Activated naive CD8-positive, alpha-beta T cell treated with anti-CD3 and anti-CD28 coated beads, Interleukin-2, amount 10 ng/mL, durations not matched to agents 7 days and 5 days (primary cell): ENCODE measurements at regions not wholly inside any gene's neighbourhood (a gene's known extent, or its start where the extent isn't known, plus 50 kb on each side); places are given as distances from the start of the nearest gene placed in this dataset.

Source experiments
- ATAC-seq: fragments of 150-1000 bp; cut with Tn5 transposase; one replicate; pipeline ENCODE4 v1.10.0; 2021; ENCODE audit warnings: low read depth, moderate library complexity
- POLR2A ChIA-PET: fragments of 350-600 bp; sonication (Branson Sonifier 250); formaldehyde crosslinking; loops from one replicate; lab custom pipeline; 2021; ENCODE audit warnings: antibody characterized with exemption; lab: Charles Lee
- DNase-seq: peaks from one replicate; pipeline ENCODE4 v3.0.0; 2021
- H3K27ac Mint-ChIP-seq: one replicate; pipeline ENCODE4 v1.8.0; 2022; ENCODE audit warnings: mild to moderate bottlenecking, mixed read lengths
- H3K27me3 Mint-ChIP-seq: one replicate; pipeline ENCODE4 v1.8.0; 2022; ENCODE audit warnings: mild to moderate bottlenecking, moderate library complexity, mixed read lengths
- H3K36me3 Mint-ChIP-seq: one replicate; pipeline ENCODE4 v1.8.0; 2021; ENCODE audit warnings: mild to moderate bottlenecking, mixed read lengths
- H3K4me1 Mint-ChIP-seq: one replicate; pipeline ENCODE4 v1.8.0; 2021; ENCODE audit warnings: mixed read lengths
- H3K4me3 Mint-ChIP-seq: one replicate; pipeline ENCODE4 v1.8.0; 2022; ENCODE audit warnings: mild to moderate bottlenecking, moderate library complexity, mixed read lengths
- H3K9me3 Mint-ChIP-seq: one replicate; pipeline ENCODE4 v1.8.0; 2021; ENCODE audit warnings: mixed read lengths

DNA sequence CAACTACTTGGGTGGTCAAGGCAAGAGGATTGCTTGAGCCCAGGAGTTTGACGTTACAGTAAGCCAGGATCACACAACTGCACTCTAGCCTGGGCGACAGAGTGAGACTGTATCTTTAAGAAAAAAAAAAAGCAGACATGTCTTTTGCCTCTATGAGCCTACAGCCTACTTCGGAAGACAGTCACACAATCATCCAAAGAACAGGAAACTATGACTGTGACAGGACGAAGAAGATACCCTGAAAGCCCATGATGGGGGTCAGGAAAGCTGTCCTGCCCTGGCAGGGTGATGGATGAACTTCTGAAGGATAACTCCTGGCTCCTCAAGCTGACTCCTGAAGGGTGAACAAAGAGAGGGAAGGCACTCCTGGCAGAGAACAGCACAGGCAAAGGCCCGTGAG lies 251.7 kb upstream of the SIX2 start:
- DNase-seq (no peak), ATAC-seq (no peak)
- POLR2A ChIA-PET: no interaction called here
- Mint-ChIP-seq H3K27me3 (peaks cover 11% of the 10 kb centered on the region), H3K27ac (no peak overlapping the region), H3K4me1 (peaks cover 2% of the 10 kb centered on the region), H3K9me3 (no peaks in the 10 kb centered on the region), H3K36me3 (no peaks in the 10 kb centered on the region), H3K4me3 (no peak overlapping the region)

DNA sequence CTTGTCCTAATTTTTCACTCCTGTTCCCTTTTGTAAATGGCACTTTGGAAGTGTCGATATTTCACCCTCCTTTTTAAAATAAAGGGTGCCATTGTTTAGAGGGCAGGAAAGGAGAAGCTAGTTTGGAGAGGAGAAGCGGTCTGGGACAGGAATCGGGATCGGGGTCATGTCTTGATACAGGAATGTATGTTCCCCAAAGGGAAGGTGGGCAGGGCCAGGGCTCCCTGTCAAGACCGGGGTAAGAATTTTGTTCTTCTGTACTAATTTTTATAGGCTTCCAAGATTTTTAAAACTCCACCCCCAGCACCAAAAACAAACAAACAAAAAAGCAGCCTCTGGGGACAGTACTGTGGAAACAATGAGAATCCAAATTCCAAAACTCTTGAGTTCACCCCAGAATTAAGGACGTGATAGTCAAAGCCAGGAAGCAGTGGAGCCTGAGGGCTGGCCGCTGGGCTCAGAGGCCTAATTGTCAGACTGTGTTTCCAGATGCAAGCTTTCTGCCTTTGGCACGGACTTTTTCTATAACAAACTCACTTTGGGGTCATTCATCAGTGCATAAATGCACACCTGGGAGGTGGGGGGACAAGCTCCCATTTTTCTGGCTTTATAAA lies 250.4 kb upstream of the SIX2 start:
- Mint-ChIP-seq H3K4me3 (no peak overlapping the region), H3K36me3 (no peaks in the 10 kb centered on the region)
- POLR2A ChIA-PET: no interaction called here

DNA sequence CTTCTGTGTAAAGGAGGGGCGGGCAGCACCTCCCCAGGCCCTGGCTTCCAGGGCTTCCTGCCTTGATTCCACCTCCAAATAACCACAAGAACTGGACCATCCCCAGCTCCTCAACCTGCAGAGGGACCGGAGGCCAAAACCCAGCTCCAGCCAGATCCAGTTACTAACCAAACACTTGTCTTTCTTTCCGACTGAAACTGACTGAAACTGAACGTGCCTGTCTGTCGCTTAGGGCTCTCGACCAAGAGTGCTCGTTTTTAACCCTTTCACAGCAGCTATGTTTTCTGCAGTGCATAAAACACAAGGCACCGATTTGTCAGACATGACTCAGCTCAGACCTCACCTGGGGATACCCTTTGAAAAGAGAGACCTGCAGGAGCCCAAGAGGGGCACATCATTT lies 249.9 kb upstream of the SIX2 start:
- Mint-ChIP-seq H3K4me3 (no peak overlapping the region), H3K9me3 (no peaks in the 10 kb centered on the region), H3K27me3 (peaks cover 9% of the 10 kb centered on the region), H3K4me1 (peaks cover 2% of the 10 kb centered on the region), H3K36me3 (no peaks in the 10 kb centered on the region), H3K27ac (no peak overlapping the region)
- ATAC-seq (no peak), DNase-seq (no peak)
- POLR2A ChIA-PET: no interaction called here

More for the DNA sequence above, 250.4 kb upstream of the SIX2 start:
- no peaks in the 10 kb centered on the region for H3K9me3 Mint-ChIP-seq
- peaks cover 2% of the 10 kb centered on the region for H3K4me1 Mint-ChIP-seq
- H3K27ac Mint-ChIP-seq: no peak overlapping the region
- ATAC-seq (no peak), DNase-seq (no peak)
- H3K27me3 Mint-ChIP-seq: peaks cover 9% of the 10 kb centered on the region

DNA sequence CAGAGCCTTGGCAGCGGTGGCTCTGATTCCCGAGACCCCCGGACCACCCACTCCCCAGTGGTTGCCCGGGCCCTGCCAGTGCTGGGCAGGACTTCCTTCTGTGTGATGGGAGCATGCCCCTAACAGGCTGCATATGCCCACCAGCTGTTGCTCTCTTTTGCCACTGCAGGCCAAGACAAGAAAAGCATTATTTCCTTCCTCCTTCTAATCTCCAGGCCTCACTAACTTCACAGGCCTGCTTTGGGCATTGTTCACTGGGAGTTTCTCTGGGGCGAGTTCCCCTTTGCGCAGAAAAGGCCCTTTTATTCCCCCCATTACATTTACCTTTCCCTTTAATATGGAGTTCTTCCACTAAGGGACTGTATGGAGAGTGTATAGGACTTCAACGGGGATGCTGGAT lies 249.1 kb upstream of the SIX2 start:
- Mint-ChIP-seq H3K4me1 (peaks cover 2% of the 10 kb centered on the region), H3K36me3 (no peaks in the 10 kb centered on the region), H3K27ac (no peak overlapping the region), H3K27me3 (peaks cover 9% of the 10 kb centered on the region), H3K4me3 (no peak overlapping the region), H3K9me3 (no peaks in the 10 kb centered on the region)
- DNase-seq (no peak), ATAC-seq (no peak)
- POLR2A ChIA-PET: no interaction called here

DNA sequence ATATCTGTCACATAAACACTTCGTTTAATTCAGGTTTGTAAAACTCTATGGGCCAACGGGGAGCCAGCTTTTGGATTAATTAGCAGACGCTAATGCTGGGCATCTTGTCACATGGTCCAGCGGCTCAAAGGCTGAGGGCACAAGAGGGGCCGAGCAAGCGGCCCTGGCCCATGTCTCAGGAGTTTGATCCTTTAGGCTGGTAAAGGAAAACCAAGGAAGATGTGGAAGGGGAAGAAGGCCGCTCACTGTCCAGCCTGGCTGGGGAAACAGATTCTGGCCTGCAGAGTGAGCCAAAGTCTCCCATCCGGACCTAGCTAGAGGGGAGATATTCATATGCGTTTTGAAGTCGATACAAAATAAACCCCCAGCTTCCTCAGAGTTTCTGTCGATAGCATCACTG lies 248.6 kb upstream of the SIX2 start:
- Mint-ChIP-seq H3K36me3 (no peaks in the 10 kb centered on the region), H3K27me3 (peaks cover 4% of the 10 kb centered on the region), H3K4me3 (no peak overlapping the region), H3K9me3 (no peaks in the 10 kb centered on the region), H3K27ac (no peak overlapping the region), H3K4me1 (peaks cover under 1% of the 10 kb centered on the region)
- ATAC-seq: no peak
- no peak for DNase-seq
- POLR2A ChIA-PET: no interaction called here

DNA sequence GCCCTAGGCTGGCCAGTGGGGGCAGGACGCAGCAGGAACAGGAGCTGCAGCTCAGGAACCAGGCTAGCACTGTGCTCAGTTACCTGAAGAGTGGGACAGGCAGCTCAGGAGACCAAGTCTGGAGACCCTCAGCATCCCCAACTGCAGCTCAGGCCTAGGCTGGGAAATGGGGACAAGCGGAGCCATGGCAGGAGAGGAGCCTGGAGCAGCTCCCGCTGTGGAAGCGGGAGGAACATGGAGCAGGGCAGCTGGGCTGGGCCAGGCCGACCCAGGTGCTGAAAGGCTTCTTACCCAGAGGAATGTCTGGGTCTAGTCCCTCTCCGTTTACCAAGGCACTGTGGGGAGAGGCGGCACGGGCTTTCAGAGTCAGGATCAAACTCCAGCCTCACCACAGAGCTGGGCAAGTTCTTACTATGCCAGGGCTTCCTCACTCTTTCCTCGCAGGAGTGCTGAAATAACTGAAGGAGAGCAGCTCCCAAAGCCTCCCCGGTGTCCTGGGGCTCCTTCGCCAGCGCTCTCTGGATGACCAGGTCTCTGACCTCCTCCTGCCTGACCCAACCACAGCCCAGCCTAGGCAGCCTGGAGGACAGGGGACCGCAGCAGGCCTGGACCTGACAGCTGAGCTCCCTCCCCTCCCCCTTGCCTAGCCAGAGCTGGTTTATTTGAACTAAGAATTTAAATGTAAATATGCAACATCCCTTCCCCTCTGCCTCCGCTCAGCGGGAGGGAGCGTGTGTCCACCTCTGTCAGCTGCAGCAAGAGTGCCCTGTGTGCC lies 247.8 kb upstream of the SIX2 start:
- POLR2A ChIA-PET: no interaction called here
- peaks cover 2% of the 10 kb centered on the region for H3K27me3 Mint-ChIP-seq
- no peak for ATAC-seq
- H3K36me3 Mint-ChIP-seq: no peaks in the 10 kb centered on the region
- DNase-seq: no peak
- H3K4me1 Mint-ChIP-seq: no peaks in the 10 kb centered on the region
- no peaks in the 10 kb centered on the region for H3K9me3 Mint-ChIP-seq
- H3K27ac Mint-ChIP-seq: no peak overlapping the region
- H3K4me3 Mint-ChIP-seq: no peak overlapping the region

DNA sequence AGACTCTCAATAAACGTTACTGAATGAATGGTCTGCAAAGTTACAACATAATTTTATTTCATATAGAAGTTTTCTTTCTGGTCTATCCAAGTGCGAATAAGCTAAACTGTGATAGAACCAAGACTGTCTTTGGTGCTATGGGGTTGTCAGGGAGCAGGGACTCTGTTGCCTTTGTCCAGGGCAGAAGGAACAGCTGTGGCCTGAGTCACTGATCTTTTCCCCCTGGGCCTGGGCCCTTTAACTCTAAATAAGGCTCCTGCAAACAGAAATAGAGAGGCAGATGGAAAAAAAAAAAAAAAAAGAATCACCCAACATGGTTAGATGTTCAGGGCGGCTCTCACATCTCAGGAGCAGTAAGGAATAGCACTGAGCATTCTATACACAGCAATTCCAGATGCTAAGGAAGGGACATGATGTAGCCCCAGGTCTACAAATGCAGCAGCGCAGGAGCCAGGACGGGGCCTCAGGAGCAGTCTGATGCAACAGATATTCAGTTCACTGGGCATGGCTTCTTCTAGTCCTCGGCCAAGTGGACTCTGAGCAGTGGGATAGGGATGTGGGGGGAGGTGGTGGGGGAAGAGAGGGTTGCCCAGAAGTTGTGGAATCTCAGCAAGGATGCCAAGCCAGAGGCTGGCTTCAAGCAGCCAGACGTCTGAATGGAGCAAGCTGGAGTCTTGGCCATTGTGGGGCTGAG lies 247.1 kb upstream of the SIX2 start:
- POLR2A ChIA-PET: no interaction called here
- Mint-ChIP-seq H3K9me3 (no peaks in the 10 kb centered on the region), H3K27me3 (peaks cover 3% of the 10 kb centered on the region), H3K36me3 (no peaks in the 10 kb centered on the region), H3K4me1 (no peaks in the 10 kb centered on the region), H3K27ac (no peak overlapping the region), H3K4me3 (no peak overlapping the region)
- DNase-seq (no peak), ATAC-seq (no peak)

DNA sequence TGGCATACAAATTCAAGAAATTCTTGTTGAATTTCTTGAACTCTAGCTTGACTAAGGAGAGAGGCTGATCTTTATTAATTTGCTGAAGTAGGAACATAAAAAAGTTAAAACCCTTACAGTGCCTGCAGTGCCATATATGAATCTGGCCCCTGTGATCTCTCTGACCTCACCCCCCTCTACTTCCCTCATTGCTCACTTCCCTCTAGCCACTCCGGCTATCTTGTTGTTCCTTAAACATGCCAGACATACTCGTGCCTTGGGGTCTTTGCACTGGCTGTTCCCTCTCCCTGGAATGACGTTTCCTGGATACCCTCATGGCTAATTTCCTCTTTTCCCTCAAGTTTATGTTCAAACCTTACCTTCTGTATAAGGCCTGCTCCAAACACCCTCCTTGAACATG lies 246.3 kb upstream of the SIX2 start:
- Mint-ChIP-seq H3K36me3 (no peaks in the 10 kb centered on the region), H3K27me3 (peaks cover 7% of the 10 kb centered on the region), H3K4me3 (no peak overlapping the region), H3K4me1 (no peaks in the 10 kb centered on the region), H3K27ac (no peak overlapping the region), H3K9me3 (no peaks in the 10 kb centered on the region)
- POLR2A ChIA-PET: no interaction called here
- DNase-seq (no peak), ATAC-seq (no peak)

DNA sequence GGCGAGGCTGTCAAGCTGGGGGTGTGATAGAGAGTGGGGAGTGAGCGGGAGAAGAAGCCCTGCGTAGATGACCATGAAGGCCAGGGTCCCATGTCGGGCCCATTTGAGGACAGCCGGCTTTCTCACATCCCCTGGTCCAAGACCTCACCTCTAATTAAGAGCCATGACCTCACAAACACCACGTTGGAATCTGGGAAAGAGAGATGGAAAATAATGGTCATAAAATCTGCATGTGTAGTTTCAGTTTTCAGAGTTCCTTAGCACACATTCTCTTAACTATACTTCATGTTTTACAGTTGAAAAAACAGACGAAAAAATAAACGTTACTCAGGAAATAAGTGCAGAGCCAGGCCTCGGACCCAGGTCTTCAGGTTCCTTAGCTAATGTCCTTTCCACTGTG lies 244.8 kb upstream of the SIX2 start:
- POLR2A ChIA-PET: no interaction called here
- Mint-ChIP-seq H3K4me1 (no peaks in the 10 kb centered on the region), H3K36me3 (no peaks in the 10 kb centered on the region), H3K9me3 (no peaks in the 10 kb centered on the region), H3K27ac (no peak overlapping the region), H3K4me3 (no peak overlapping the region), H3K27me3 (peaks cover 7% of the 10 kb centered on the region)
- ATAC-seq (no peak), DNase-seq (no peak)

DNA sequence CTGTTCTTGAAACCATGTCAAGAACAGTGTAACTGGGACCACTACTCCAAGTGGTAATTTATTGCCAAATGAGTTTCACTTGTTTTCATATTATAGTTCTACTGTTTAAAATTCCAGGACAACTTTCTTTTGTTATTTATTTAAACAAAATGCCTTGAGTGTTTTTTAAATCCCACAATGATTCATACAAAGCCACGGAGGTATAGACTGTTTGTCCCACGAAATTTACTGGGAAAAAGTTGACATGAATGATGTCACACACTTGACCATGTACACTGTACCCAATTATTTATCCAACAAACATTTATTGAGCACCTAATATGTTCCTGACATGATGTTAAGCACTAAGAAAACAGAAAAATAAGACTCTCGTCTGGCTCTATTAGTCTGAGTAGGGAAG lies 243.9 kb upstream of the SIX2 start:
- ATAC-seq: no peak
- H3K27ac Mint-ChIP-seq: no peak overlapping the region
- no peak overlapping the region for H3K4me3 Mint-ChIP-seq
- no peaks in the 10 kb centered on the region for H3K4me1 Mint-ChIP-seq
- no peaks in the 10 kb centered on the region for H3K36me3 Mint-ChIP-seq
- H3K27me3 Mint-ChIP-seq: peaks cover 7% of the 10 kb centered on the region
- POLR2A ChIA-PET: no interaction called here
- no peak for DNase-seq
- no peaks in the 10 kb centered on the region for H3K9me3 Mint-ChIP-seq

DNA sequence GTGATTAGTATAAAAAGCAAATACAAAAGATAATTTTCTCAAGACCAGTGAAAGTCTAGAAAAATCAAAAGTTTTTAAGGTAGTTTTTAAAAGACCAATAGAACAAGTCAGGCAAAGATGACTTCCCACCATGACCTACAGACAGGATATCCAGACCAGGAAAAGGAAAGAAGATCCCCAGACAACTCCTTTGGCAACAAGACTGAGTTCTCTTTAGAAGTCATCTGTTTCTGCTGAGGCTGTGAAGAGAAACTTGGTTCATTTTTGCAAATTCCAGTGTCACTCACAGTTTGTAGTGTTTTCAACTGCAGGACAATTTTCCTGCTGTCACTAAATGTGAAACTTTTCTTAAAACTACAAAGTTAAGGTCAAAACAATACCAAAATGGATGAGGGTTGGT lies 240.9 kb upstream of the SIX2 start:
- ATAC-seq (no peak), DNase-seq (no peak)
- Mint-ChIP-seq H3K27ac (no peak overlapping the region), H3K36me3 (no peaks in the 10 kb centered on the region), H3K4me1 (no peaks in the 10 kb centered on the region), H3K9me3 (no peaks in the 10 kb centered on the region), H3K4me3 (no peak overlapping the region), H3K27me3 (peaks cover 13% of the 10 kb centered on the region)
- POLR2A ChIA-PET: no interaction called here

DNA sequence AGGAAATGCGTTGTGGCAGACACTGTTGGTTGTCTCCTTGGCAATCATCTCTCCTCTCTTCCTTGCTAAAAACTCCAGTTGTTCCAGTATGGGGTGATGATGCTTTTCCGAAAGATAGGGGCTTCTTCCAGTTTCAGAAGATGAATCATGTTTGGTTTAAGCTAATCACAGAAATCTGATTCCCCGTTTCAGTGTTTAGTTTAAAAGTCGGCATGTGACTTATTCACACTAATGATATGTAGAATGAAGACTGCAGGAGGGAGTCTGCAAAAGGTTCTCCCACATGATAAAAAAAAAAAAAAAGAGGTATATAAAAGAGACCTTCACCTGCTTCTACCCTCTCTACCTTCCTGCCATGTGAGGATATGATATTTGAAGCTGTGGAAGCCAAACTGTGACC lies 239.0 kb upstream of the SIX2 start:
- POLR2A ChIA-PET: no interaction called here
- Mint-ChIP-seq H3K4me1 (no peaks in the 10 kb centered on the region), H3K27ac (no peak overlapping the region), H3K9me3 (no peaks in the 10 kb centered on the region), H3K4me3 (no peak overlapping the region), H3K27me3 (peaks cover 15% of the 10 kb centered on the region), H3K36me3 (no peaks in the 10 kb centered on the region)
- DNase-seq (no peak), ATAC-seq (no peak)

DNA sequence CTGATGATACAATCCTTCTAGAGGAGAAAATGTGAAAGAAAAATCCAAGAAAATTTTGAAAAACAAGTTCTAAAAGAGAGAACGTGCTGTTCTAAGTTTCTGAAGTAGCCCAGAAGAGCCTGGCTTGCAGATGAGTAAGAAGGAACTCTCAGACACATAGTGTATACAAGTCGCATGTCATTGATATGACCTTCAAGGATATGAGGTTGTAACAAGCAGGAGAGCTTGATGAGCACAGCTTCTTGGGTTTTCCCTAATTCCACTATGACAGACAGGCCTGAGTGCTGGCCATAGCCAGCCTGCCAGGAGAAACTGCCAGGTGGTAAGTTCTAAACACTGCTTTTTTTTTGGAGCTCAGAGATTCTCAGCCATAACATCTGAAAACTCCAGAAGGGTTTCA lies 235.7 kb upstream of the SIX2 start:
- no peak for DNase-seq
- Mint-ChIP-seq H3K9me3 (no peaks in the 10 kb centered on the region), H3K27ac (no peak overlapping the region)

DNA sequence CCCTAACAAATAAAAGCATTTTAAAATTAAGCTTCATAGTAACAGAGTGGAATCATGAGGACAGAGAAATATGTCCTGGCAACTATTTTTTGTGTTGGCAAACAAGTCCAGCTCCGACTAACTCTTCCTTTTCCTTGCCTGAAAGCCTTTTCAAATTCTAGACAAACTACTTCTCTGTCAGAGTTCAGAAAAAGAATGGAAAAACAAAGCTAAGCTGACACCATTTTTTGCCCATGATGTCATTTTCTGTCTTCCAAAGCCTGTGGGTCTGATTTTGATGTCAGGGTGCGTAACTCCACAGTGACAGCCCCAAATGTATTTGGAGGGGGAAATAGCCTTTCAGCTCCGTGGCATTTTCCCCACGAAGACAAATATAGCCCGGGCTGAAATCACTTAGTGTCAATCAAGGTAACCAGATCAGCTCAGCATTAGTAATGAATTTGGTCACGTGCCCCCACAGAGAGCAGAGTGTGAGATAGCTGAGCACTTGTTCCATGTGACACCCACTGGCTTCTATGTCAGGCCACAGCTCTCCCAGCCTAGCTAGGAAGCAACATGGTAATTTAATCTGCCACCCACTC lies 233.0 kb upstream of the SIX2 start:
- no peak for DNase-seq
- ATAC-seq: no peak
- POLR2A ChIA-PET: no interaction called here
- H3K4me1 Mint-ChIP-seq: no peaks in the 10 kb centered on the region
- no peaks in the 10 kb centered on the region for H3K9me3 Mint-ChIP-seq
- H3K27me3 Mint-ChIP-seq: peaks cover 18% of the 10 kb centered on the region
- H3K36me3 Mint-ChIP-seq: no peaks in the 10 kb centered on the region
- H3K27ac Mint-ChIP-seq: no peak overlapping the region
- no peak overlapping the region for H3K4me3 Mint-ChIP-seq

More for the DNA sequence above, 235.7 kb upstream of the SIX2 start:
- no peaks in the 10 kb centered on the region for H3K4me1 Mint-ChIP-seq
- H3K4me3 Mint-ChIP-seq: no peak overlapping the region
- POLR2A ChIA-PET: no interaction called here
- ATAC-seq: no peak
- peaks cover 20% of the 10 kb centered on the region for H3K27me3 Mint-ChIP-seq
- H3K36me3 Mint-ChIP-seq: no peaks in the 10 kb centered on the region
